ENCODE measurements at regions not wholly inside any gene's neighbourhood (a gene's known extent, or its start where the extent isn't known, plus 50 kb on each side); places are given as distances from the start of the nearest gene placed in this dataset.

DNA sequence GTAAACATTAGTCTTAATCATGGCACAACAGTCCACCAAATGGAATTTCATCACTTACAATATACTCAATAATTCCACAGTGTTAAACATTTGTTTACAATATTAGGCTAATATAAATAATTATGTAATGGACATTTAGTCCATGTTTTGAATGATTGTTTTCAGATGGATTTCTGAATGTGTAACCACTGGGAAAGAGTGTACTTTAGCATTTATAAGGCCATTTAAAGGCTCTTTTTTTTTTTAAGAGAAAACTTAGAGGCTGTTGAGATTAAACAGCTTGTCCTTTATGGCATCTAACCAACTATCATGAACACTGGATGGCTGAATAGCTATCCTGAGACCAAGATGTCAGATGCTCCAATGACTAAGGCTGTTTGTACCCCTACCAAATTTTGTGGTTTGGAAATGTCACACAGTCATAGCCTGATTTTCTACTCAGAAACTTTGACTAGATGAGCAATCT is 248.3 kb upstream of the GLI3 start:
- no peak for DNase-seq

DNA sequence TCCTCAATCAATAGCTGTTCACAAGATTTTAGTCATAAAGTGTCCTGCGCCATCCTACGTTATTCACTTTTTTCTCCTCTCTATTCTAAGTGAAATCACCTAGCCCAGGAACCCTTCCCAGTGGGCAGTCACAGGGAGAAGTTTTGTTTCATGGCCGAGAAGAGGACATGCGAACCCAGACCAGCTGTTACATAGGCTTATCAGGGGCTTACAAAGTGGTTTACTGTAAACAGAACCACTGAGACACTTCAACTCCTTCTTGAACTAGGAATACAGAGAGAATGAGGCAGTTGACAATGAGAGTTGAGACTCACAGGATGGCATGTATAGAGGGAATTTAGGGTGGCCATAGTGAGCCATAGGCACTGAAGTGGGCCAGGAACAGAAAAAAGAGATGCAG is 246.9 kb upstream of the GLI3 start:
- DNase-seq = no peak

GRCh38 chr7:42479816-42480633 is 243.0 kb upstream of the GLI3 start:
- no peak for DNase-seq

DNA sequence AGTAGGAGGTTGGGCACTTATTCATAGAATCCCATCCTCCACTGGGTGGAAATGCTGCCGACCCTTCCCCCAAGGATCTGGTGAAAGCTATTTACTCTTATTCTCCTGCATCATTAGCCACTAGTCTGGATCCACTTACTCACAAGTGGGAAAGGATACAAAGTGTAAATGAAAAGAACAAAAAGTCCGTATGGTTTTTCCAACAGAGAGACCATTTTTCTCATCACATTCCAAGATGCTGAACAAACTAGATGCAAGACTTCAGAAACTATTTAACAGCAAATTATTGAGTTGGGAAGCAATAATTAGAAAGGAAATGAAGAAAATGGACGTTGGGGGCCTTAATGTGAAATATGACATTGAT is 242.4 kb upstream of the GLI3 start:
- DNase-seq = no peak

- no peak for DNase-seq
Observed at GRCh38 chr7:42478717-42479116, 241.7 kb upstream of the GLI3 start.

- no peak for DNase-seq
Observed at GRCh38 chr7:42476255-42476654, 239.2 kb upstream of the GLI3 start.

DNA sequence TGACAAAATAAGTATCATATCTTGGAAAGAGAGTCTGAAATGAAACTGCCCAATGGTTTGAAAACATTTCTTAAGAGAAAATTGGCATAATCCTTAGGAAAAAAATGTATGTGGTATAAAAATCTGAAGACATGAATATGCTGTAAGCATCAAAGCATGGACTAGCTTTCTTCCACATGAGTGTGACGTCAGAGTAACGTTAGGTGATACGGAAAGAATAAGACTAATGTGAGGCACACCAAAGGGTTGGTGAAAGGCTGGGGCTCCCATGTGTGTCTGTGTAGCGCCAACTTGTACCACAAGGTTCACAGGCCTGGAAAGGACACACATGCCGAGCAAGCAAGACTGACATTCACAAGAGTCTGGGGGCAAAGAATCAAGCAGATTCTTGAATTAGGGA is 238.1 kb upstream of the GLI3 start:
- no peak for DNase-seq

- no peak for DNase-seq
Observed at GRCh38 chr7:42473099-42473498, 236.1 kb upstream of the GLI3 start.

- no peak for DNase-seq
Observed at GRCh38 chr7:42471573-42472174, 234.7 kb upstream of the GLI3 start.

DNA sequence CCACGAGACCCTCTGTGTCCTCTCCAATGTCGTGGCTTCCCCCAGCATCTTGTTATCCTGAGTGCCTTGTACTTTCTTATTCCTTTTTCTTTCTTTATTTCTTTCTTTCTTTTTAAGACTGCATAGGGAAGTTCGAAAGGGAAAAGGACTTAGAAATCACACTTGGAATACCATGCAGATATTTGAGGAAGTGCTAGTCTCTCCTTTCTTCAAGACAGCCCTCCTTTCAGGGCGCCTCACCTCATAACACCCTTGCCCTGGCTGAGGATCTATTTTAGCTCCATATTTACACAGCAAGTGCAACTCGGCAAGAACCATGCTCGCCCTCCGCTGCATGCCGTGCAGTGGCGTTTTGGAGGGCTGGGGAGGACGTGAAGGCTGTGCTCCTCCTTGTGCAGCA is 232.3 kb upstream of the GLI3 start:
- DNase-seq = no peak

GRCh38 chr7:42468471-42468870 is 231.5 kb upstream of the GLI3 start:
- DNase-seq = no peak

- DNase-seq = no peak
Observed at GRCh38 chr7:42461537-42461936, 224.5 kb upstream of the GLI3 start.

GRCh38 chr7:42460933-42461332 is 223.9 kb upstream of the GLI3 start:
- no peak for DNase-seq

GRCh38 chr7:42460148-42460547 is 223.1 kb upstream of the GLI3 start:
- DNase-seq = no peak

DNA sequence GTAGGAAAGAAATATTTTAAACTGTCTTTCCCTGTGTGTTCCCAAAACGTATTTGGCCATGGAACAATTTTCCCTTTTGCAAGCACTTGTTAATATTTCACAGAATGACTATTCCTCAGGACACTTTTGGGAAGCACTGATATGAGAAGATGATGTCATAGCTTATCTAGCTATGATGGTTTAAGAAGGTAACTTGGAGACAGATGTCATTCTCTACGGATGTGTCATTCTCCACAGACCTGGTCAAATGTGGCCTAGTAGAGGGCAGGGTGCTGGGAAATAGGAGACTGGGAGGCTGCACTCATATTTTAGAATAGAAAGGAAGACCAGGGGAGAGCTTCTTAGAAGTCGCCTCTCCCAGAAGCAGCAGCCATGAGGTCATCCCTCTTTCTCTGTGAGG is 220.7 kb upstream of the GLI3 start:
- no peak for DNase-seq

- no peak for DNase-seq
Observed at GRCh38 chr7:42456756-42457276, 219.8 kb upstream of the GLI3 start.

- no peak for DNase-seq
Observed at GRCh38 chr7:42456267-42456666, 219.3 kb upstream of the GLI3 start.

GRCh38 chr7:42453931-42454361 is 216.9 kb upstream of the GLI3 start:
- no peak for DNase-seq

DNA sequence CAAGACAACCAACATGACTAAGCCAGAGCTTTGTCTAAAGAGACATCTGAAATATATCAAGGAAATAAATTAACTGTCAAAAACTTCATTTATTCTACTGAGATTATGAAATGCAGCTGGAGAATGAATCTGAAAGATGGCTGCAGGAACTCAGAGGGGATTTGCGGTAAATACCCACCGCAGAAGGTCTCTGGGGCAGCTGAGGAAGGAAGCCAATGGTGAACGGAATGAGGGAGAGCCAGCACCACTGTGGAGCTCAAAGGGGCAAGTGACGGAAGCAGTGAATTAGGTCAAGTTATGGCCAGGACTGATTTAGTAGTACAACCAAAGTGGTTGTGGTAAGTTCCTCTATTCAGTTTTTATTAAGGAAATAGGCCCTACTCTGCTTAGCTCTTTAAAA is 215.3 kb upstream of the GLI3 start:
- DNase-seq = no peak

GRCh38 chr7:42449431-42449830 is 212.4 kb upstream of the GLI3 start:
- no peak for DNase-seq

DNA sequence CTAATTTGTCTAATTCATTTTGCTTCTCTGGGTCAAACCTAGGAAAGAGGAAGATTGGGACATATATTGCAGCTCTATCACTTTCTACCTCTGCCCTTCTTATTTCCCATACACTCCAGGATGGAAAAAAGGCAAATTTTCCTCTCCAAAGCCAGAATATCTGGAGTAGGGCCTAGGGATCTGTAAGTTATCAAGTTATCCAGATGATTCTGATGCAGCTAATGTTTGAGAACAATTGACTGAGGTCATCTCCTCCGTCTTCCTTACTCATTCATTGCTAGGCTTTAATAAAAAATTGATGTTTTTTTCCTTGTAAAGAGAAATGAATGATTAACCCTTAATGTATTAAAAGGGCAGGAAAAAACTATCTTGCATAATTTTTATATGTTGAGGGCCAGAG is 211.9 kb upstream of the GLI3 start:
- no peak for DNase-seq

DNA sequence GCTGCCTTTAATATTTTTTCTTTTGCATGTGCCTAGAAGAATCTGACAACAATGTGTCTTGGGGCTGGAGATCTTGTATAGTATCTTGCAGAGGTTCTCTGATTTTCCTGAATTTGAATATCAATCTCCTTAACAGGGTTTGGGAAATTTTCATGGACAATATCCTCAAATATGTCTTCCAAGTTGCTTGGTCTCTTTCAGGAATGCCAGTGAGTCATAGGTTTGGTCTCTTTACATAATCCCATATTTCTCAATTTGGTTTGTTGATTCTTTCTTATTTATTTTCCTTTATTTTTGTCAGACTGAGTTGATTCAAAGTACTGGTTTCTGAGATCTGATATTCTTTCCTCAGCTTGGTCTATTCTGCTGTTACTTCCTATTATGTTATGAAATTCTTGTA is 208.7 kb upstream of the GLI3 start:
- no peak for DNase-seq

- DNase-seq = no peak
Observed at GRCh38 chr7:42440951-42441350, 203.9 kb upstream of the GLI3 start.

GRCh38 chr7:42432644-42433043 is 195.6 kb upstream of the GLI3 start:
- DNase-seq = no peak

DNA sequence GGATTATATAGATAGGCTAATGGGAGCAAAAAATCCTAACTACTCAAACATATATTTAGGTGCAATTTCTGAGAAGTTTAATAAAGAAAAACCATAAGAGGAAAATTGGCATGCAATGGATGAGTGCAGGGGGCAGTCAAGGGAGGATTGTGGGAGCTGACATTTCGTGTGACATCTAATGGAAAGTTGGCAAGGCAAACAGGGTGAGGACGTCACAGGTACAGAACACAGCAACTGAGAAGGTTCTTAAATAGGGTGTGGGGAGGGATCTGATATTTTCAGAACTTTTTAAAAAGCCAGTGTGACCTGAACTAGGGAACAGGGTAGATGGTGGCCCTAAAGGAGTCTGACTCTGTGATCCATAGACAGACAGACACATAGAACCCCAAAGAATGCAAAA is 194.9 kb upstream of the GLI3 start:
- no peak for DNase-seq
